ENCODE measurements at regions not wholly inside any gene's neighbourhood (a gene's known extent, or its start where the extent isn't known, plus 50 kb on each side); places are given as distances from the start of the nearest gene placed in this dataset.
"Not testable (repeated sequence)": the region's sequence is repeated elsewhere in the genome, so short reads cannot be mapped to it uniquely, and the experiment has no call there.

DNA sequence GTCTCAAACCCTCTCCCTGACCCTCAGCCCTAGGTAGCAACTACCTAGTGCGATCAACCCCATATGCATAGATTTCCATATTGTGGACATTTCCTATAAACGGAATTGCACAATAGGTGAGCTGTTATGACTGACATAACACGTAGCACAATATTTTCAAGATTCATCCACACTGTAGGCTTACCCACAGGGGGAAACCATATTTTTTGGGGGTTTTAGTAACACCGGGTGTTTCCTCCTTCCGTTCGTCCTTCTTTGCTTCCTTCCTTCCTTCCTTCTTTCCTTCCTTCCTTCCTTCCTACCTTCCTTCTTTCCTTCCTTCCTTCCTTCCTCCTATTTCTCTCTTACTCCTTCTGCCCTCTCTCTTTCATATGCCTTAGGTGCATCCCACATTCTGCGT, 524.2 kb downstream of the CWH43 start:
- Mint-ChIP-seq H3K9me3 (peaks cover 45% of the 10 kb centered on the region), H3K36me3 (peaks cover 14% of the 10 kb centered on the region)
- POLR2A ChIA-PET; H3K27me3 Mint-ChIP-seq; CTCF ChIA-PET; H3K4me3 Mint-ChIP-seq; DNase-seq; H3K4me1 Mint-ChIP-seq (ENCODE audit: low read depth); H3K27ac Mint-ChIP-seq; intact Hi-C loops (cut with micrococcal nuclease): not testable (repeated sequence)

DNA sequence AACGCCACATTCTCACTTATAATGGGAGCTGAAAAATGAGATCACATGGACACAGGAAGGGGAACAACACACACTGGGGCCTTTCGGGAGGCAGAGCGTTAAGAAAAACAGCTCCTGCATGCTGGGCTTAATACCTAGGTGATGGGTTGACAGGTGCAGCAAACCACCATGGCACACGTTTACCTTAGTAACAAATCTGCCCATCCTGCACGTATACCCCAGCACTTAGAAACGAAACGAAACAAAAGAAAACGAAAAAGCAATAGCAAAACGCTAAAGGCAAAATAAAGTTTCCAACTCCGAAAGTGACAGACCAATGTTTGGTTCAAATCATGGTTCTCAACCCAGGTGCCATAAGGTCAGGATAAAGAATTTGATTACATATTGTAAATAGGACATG, 525.3 kb downstream of the CWH43 start:
- H3K9me3 Mint-ChIP-seq, result peaks cover 56% of the 10 kb centered on the region
- H3K27me3 Mint-ChIP-seq; DNase-seq; CTCF ChIA-PET; H3K27ac Mint-ChIP-seq; H3K4me3 Mint-ChIP-seq; H3K4me1 Mint-ChIP-seq (ENCODE audit: low read depth); intact Hi-C loops (cut with micrococcal nuclease); POLR2A ChIA-PET: not testable (repeated sequence)
- peaks cover 16% of the 10 kb centered on the region for H3K36me3 Mint-ChIP-seq

GRCh38 chr4:49511881-49512491, 525.9 kb downstream of the CWH43 start:
- H3K4me1 Mint-ChIP-seq (ENCODE audit: low read depth); intact Hi-C loops (cut with micrococcal nuclease); POLR2A ChIA-PET; H3K4me3 Mint-ChIP-seq; H3K27me3 Mint-ChIP-seq; H3K27ac Mint-ChIP-seq; CTCF ChIA-PET; DNase-seq: not testable (repeated sequence)
- Mint-ChIP-seq H3K36me3 (peaks cover 17% of the 10 kb centered on the region), H3K9me3 (peaks cover 62% of the 10 kb centered on the region)

- Mint-ChIP-seq H3K9me3 (peaks cover 60% of the 10 kb centered on the region), H3K36me3 (peaks cover 17% of the 10 kb centered on the region)
- CTCF ChIA-PET; POLR2A ChIA-PET; H3K27ac Mint-ChIP-seq; H3K4me1 Mint-ChIP-seq (ENCODE audit: low read depth); H3K27me3 Mint-ChIP-seq; H3K4me3 Mint-ChIP-seq; intact Hi-C loops (cut with micrococcal nuclease); DNase-seq: not testable (repeated sequence)
Measured at GRCh38 chr4:49512641-49513545, 526.8 kb downstream of the CWH43 start.

DNA sequence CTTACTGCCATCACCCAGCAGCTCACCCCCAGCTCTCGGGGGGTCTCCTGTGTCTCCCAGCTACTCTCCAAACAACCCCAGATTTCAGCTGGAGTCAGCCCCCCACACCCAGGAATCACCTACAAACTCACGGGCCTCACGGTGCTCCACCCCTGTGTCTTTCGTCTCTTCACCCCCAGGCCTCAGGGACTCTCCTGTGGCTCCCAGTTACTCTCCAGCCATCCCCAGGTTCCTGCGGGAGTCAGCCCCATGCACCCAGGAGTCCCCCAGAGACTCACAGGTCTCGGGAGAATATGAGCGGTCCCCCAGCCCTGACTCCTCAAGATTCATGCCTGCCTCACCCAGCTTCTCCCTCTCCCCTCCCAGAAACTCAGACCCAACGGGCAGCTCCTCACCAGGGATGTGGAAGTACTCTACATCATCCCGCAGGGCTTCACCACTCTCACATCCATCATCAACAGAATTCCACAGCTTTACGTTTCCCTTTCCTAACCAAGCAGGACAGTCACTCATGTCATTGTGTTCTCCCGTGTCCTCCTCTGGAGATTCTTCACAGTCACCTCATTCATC, 527.6 kb downstream of the CWH43 start:
- H3K4me3 Mint-ChIP-seq; POLR2A ChIA-PET; CTCF ChIA-PET; H3K27me3 Mint-ChIP-seq; intact Hi-C loops (cut with micrococcal nuclease); H3K27ac Mint-ChIP-seq; H3K4me1 Mint-ChIP-seq (ENCODE audit: low read depth); DNase-seq: not testable (repeated sequence)
- Mint-ChIP-seq H3K36me3 (peaks cover 17% of the 10 kb centered on the region), H3K9me3 (peaks cover 60% of the 10 kb centered on the region)

- Mint-ChIP-seq H3K9me3 (peaks cover 60% of the 10 kb centered on the region), H3K36me3 (peaks cover 17% of the 10 kb centered on the region)
- H3K4me3 Mint-ChIP-seq; POLR2A ChIA-PET; H3K27me3 Mint-ChIP-seq; H3K4me1 Mint-ChIP-seq (ENCODE audit: low read depth); H3K27ac Mint-ChIP-seq; DNase-seq; CTCF ChIA-PET; intact Hi-C loops (cut with micrococcal nuclease): not testable (repeated sequence)
Measured at GRCh38 chr4:49514171-49514699, 528.2 kb downstream of the CWH43 start.

GRCh38 chr4:49514841-49515240, 528.8 kb downstream of the CWH43 start:
- H3K27me3 Mint-ChIP-seq; CTCF ChIA-PET; H3K27ac Mint-ChIP-seq; H3K4me3 Mint-ChIP-seq; DNase-seq; intact Hi-C loops (cut with micrococcal nuclease); H3K4me1 Mint-ChIP-seq (ENCODE audit: low read depth); POLR2A ChIA-PET: not testable (repeated sequence)
- peaks cover 17% of the 10 kb centered on the region for H3K36me3 Mint-ChIP-seq
- H3K9me3 Mint-ChIP-seq, result peaks cover 60% of the 10 kb centered on the region

DNA sequence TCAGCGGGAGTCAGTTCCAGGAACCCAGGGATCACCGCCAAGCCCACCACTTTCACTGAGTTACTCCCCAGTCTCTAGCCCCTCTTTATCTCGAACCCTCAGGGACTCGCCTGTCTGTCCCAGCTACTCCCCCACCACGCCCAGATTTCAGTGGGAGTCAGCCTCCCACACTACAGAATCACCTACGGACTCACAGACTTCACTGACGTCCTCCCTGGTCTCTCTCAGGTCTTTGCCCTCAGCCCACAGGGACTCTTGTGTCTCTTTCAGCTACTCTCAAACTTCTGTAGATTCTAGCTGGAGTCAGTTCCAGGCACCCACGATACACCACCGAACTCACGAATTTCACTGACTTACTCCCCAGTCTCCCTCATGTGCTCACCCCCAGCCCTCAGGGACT, 529.2 kb downstream of the CWH43 start:
- intact Hi-C loops (cut with micrococcal nuclease); DNase-seq; POLR2A ChIA-PET; H3K4me3 Mint-ChIP-seq; CTCF ChIA-PET; H3K27me3 Mint-ChIP-seq; H3K27ac Mint-ChIP-seq; H3K4me1 Mint-ChIP-seq (ENCODE audit: low read depth): not testable (repeated sequence)
- Mint-ChIP-seq H3K9me3 (peaks cover 57% of the 10 kb centered on the region), H3K36me3 (peaks cover 13% of the 10 kb centered on the region)

DNA sequence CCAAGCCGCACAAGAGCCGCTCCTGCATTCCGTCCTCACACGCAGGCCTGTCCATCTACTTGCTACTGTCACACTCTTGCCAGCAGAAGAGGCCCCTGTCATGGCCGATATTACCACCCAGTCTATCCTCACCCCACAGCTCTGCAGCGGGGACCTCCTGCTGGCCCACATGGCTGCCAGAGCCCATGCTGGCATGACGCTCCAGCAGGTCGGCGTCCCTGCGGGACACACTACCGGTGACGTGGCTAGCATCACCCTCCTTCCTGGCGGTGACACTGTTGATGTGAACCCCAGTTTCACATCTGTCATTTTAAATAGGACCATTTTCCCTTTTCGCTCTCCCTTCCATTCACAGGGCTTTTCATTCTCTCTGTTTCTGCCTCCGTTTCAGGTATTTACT, 530.0 kb downstream of the CWH43 start:
- H3K4me3 Mint-ChIP-seq; H3K4me1 Mint-ChIP-seq (ENCODE audit: low read depth); intact Hi-C loops (cut with micrococcal nuclease); DNase-seq; CTCF ChIA-PET; H3K27ac Mint-ChIP-seq; H3K27me3 Mint-ChIP-seq; POLR2A ChIA-PET: not testable (repeated sequence)
- Mint-ChIP-seq H3K36me3 (peaks cover 11% of the 10 kb centered on the region), H3K9me3 (peaks cover 50% of the 10 kb centered on the region)

DNA sequence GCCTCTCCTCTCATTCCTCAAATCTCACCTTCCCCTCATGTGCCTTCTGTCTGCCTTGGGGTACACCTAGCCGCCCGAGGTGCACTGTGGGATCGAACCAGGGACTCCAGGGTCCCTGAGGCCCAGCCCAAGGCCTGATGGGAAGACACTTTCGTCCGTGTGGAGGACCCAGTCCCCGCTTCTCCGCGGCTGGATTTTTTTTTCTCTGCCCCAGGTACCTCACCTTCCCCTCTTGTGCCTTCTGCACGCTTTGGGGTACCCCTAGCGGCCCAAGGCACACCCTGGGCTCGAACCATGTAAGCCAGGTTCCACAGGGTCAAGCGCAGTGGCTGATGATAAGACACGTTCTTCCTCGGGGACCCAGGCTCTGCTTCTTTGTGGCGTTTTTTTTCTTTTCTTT, 530.7 kb downstream of the CWH43 start:
- DNase-seq, result no peak
- POLR2A ChIA-PET, result no interaction called here
- H3K9me3 Mint-ChIP-seq, result peaks cover 43% of the 10 kb centered on the region
- no peak overlapping the region for H3K27ac Mint-ChIP-seq
- no peak overlapping the region for H3K4me3 Mint-ChIP-seq
- intact Hi-C loops (cut with micrococcal nuclease), result no loop called here
- CTCF ChIA-PET, result no interaction called here
- H3K36me3 Mint-ChIP-seq, result peaks cover 11% of the 10 kb centered on the region
- no peaks in the 10 kb centered on the region for H3K4me1 Mint-ChIP-seq (ENCODE audit: low read depth)
- no peaks in the 10 kb centered on the region for H3K27me3 Mint-ChIP-seq

DNA sequence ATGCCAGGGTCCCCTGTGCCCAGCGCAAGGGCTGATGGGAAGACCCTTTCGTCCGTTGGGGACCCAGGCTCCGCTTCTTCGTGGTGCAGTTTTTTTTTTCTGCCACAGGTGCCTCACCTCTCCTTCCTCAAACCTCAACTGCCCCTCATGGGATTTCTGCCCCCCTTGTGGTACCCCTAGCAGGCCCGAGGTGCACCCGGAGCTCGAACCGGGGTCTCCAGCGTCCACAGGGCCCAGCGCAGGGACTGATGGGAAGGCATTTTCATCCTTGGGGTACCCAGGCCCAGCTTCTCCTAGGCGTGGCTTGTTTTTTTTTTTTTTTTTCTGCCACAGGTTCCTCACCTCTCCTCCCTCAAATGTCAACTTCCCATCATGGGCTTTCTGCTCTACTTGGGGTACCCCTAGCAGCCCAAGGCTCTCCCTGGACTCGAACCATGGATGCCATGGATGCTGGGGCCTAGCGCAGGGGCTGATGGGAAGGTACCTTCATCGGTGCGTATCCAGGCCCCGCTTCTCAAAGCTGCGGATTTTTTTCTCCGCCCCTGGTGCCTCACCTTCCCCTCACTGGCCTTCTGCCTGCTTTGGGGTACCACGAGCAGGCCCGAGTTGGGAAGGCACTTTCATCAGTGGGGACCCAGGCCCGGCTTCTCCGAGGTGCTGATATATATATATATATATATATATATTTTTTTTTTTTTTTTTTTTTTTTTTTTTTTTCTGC, 531.6 kb downstream of the CWH43 start:
- H3K4me1 Mint-ChIP-seq (ENCODE audit: low read depth); CTCF ChIA-PET; H3K27ac Mint-ChIP-seq; DNase-seq; intact Hi-C loops (cut with micrococcal nuclease); POLR2A ChIA-PET; H3K4me3 Mint-ChIP-seq; H3K27me3 Mint-ChIP-seq: not testable (repeated sequence)
- Mint-ChIP-seq H3K9me3 (peaks cover 39% of the 10 kb centered on the region), H3K36me3 (peaks cover 11% of the 10 kb centered on the region)

Data from activated CD4-positive, alpha-beta memory T cell treated with anti-CD3 and anti-CD28 coated beads for 36 hours (primary cell).